AG10803 (cell line): ENCODE measurements at regions not wholly inside any gene's neighbourhood (a gene's known extent, or its start where the extent isn't known, plus 50 kb on each side); places are given as distances from the start of the nearest gene placed in this dataset.
"Not testable (repeated sequence)": the region's sequence is repeated elsewhere in the genome, so short reads cannot be mapped to it uniquely, and the experiment has no call there.

ENCODE experiments used
- DNase-seq: peaks from one replicate; pipeline ENCODE4 v3.0.0; 2010; ENCODE audit warnings: low read depth
- H3K4me3 ChIP-seq: 2 replicates; pipeline ENCODE4 v1.5.1; 2011; ENCODE audit warnings: mild to moderate bottlenecking, low read length, control low read depth
- CTCF ChIP-seq: conservative IDR thresholded peaks from 2 replicates; pipeline ENCODE4 v1.5.1; 2011; ENCODE audit warnings: mild to moderate bottlenecking, low read length, control low read depth, inconsistent platforms

GRCh38 chrX:145393702-145394235, 146.5 kb downstream of the SPANXN1 start:
- no peak for TF ChIP-seq CTCF
- no peak overlapping the region for H3K4me3 ChIP-seq
- DNase-seq: no peak

GRCh38 chrX:145394344-145394743, 147.0 kb downstream of the SPANXN1 start:
- no peak for DNase-seq
- no peak for TF ChIP-seq CTCF
- no peak overlapping the region for H3K4me3 ChIP-seq

GRCh38 chrX:145396612-145397011, 149.3 kb downstream of the SPANXN1 start:
- no peak for DNase-seq
- no peak overlapping the region for H3K4me3 ChIP-seq
- TF ChIP-seq CTCF: no peak

DNA sequence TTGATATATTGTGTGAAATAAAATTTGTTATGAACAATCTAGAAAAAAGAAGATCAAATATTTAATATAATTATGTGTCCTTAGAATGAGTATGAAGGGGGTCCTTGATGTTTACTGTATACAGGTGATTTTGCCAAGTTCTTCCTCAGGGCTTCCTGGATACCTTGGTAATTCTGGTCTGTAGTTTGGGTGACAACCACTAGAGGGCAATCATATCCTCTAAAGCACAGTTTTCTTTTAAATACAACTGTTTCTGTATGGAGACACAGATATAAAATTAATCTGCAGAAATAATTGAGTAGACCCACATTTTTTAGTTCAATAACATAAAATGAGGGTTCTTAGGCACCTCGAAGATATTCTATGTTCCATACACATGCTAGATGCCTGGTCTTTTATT, 157.7 kb downstream of the SPANXN1 start:
- TF ChIP-seq CTCF: peak; percentile 55
- DNase-seq: peak; percentile 12
- H3K4me3 ChIP-seq: no peak overlapping the region

DNA sequence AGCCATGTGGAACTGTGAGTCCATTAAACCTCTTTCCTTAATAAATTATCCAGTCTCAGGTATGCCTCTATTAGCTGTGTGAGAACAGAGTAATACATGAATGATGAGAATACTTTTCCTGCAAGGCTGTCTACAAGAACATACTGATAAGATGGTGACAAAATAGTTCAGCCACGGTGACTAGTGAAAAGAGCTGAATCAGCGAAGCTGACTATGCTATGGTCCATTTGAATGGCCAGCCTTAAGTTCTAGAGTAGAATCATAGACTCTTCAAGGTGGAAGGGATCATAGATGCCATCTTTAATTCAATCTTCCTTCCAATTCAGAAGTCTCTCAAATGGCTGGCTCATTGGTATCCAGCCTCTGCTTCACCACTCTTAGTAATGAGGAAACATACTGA, 163.3 kb downstream of the SPANXN1 start:
- no peak for TF ChIP-seq CTCF
- H3K4me3 ChIP-seq: no peak overlapping the region
- DNase-seq: no peak

GRCh38 chrX:145436211-145436610, 188.9 kb downstream of the SPANXN1 start:
- not testable (repeated sequence) for H3K4me3 ChIP-seq, DNase-seq

- no peak for TF ChIP-seq CTCF
- H3K4me3 ChIP-seq: no peak overlapping the region
- DNase-seq: no peak
Measured at GRCh38 chrX:145464650-145465049, 217.3 kb downstream of the SPANXN1 start.

- DNase-seq: no peak
- no peak for TF ChIP-seq CTCF
- no peak overlapping the region for H3K4me3 ChIP-seq
Measured at GRCh38 chrX:145475725-145476124, 228.4 kb downstream of the SPANXN1 start.
